K562 (cell line): ENCODE measurements at regions not wholly inside any gene's neighbourhood (a gene's known extent, or its start where the extent isn't known, plus 50 kb on each side); places are given as distances from the start of the nearest gene placed in this dataset.

ENCODE experiments used
- ATAC-seq: fragments of 200-7000 bp; cut with Tn5 transposase; 3 replicates; pipeline ENCODE4 v1.9.1; 2020; ENCODE audit warnings: moderate library complexity
- BruUV-seq: library from RNA; stranded (reverse); fragments of 400-500 nt; replicated peaks from 2 replicates; lab custom pipeline; 2021; lab: Mats Ljungman, UMichigan
- CTCF ChIA-PET: fragments of 300-600 bp; formaldehyde crosslinking; extraction: SDS; loops from one replicate; lab custom pipeline; 2021; ENCODE audit warnings: low intra/inter-chr PET ratio; lab: Yijun Ruan, JAX
- POLR2A ChIA-PET: fragments of 300-600, 350-650 bp; sonication (Branson Sonifier 250); formaldehyde crosslinking; extraction: SDS; loops from one replicate; lab custom pipeline; 2021; ENCODE audit warnings: antibody characterized with exemption, inconsistent platforms; lab: Yijun Ruan, JAX
- DNase-seq, 4 experiments: peaks; one replicate each; pipeline versions ENCODE4 v3.0.0 to v3.0.0-alpha.2; 2011 to 2018; ENCODE audit warnings: low spot score in 3 of 4, mixed read lengths in 3 of 4; ENCODE audit errors: extremely low read depth in 1 of 4
- FAIRE-seq: peaks from 2 replicates; lab custom pipeline; 2011; peaks lifted over from hg19 to GRCh38; lab: Jason Lieb, UNC
- H2AFZ ChIP-seq: 2 replicates; pipeline ENCODE4 v1.6.0; 2011; ENCODE audit warnings: low read depth, low read length, control low read depth, inconsistent platforms
- H3K27ac ChIP-seq: fragments of 200-600 bp; 3 replicates; pipeline ENCODE4 v1.8.0; 2011; ENCODE audit warnings: low read depth, mild to moderate bottlenecking, control low read depth, inconsistent platforms, low read length, moderate library complexity, mixed read lengths; ENCODE audit errors: extremely low read depth
- H3K27me3 ChIP-seq, 2 experiments: fragments of 300-600 bp in 1 of 2; 2 replicates in 1 of 2; 3 replicates in 1 of 2; pipeline versions ENCODE4 v1.6.0 to v1.8.0; 2011; ENCODE audit warnings: inconsistent platforms in 2 of 2, low read length in 2 of 2, mild to moderate bottlenecking in 1 of 2, mixed read lengths in 1 of 2, moderate library complexity in 1 of 2; ENCODE audit not compliant: control insufficient read depth in 2 of 2, insufficient read depth in 2 of 2
- H3K36me3 ChIP-seq: fragments of 300-600 bp; 3 replicates; pipeline ENCODE4 v1.8.0; 2011; ENCODE audit warnings: mild to moderate bottlenecking, low read length, inconsistent platforms; ENCODE audit not compliant: control insufficient read depth, insufficient read depth
- H3K4me1 ChIP-seq, 2 experiments: fragments of 200-600 bp in 1 of 2; replicated peaks in 1 of 2; 2 replicates in 1 of 2; 3 replicates in 1 of 2; pipeline versions ENCODE4 v1.5.1 to v1.8.0; 2011; ENCODE audit warnings: inconsistent platforms in 2 of 2, low read length in 2 of 2, mild to moderate bottlenecking in 1 of 2, mixed read lengths in 1 of 2, moderate library complexity in 1 of 2; ENCODE audit not compliant: control insufficient read depth in 2 of 2, insufficient read depth in 2 of 2
- H3K4me2 ChIP-seq: 2 replicates; pipeline ENCODE4 v1.6.1; 2011; ENCODE audit warnings: low read length, control low read depth, inconsistent platforms, mixed read lengths; ENCODE audit not compliant: insufficient read depth
- H3K4me3 ChIP-seq: fragments of 200-600 bp; sonication (generic), shearing (Covaris generic); 2 replicates; pipeline ENCODE4 v1.5.1; 2016; ENCODE audit warnings: control low read depth, inconsistent platforms
- H3K79me2 ChIP-seq: fragments of 200-600 bp; 3 replicates; pipeline ENCODE4 v1.8.0; 2011; ENCODE audit warnings: low read length, inconsistent platforms; ENCODE audit not compliant: control insufficient read depth, insufficient read depth
- H3K9ac ChIP-seq, 2 experiments: 2 replicates each; pipeline versions ENCODE4 v1.6.0 to v1.6.1; 2011; ENCODE audit warnings: low read depth in 2 of 2, low read length in 2 of 2, control low read depth in 1 of 2, inconsistent platforms in 1 of 2, mild to moderate bottlenecking in 1 of 2, mixed read lengths in 1 of 2; ENCODE audit not compliant: insufficient read depth in 1 of 2
- H3K9me1 ChIP-seq: one replicate; pipeline ENCODE4 v1.6.0; 2011; ENCODE audit warnings: inconsistent platforms, mild to moderate bottlenecking, low read length, moderate library complexity; ENCODE audit not compliant: control insufficient read depth, insufficient read depth
- H3K9me3 ChIP-seq: replicated peaks from 2 replicates; pipeline ENCODE4 v1.5.1; 2011; ENCODE audit warnings: low read depth, low read length, inconsistent platforms; ENCODE audit not compliant: control insufficient read depth, insufficient read depth
- H4K20me1 ChIP-seq: replicated peaks from 2 replicates; pipeline ENCODE4 v1.6.1; 2011; ENCODE audit warnings: low read length, inconsistent platforms, mixed read lengths; ENCODE audit not compliant: control insufficient read depth, insufficient read depth
- BRD4 ChIP-seq: fragments of 200-600 bp; sonication (generic); IDR thresholded peaks from 2 replicates; pipeline ENCODE4 v1.6.1; 2017; ENCODE audit warnings: inconsistent platforms
- GATAD2A ChIP-seq: fragments of 450-650 bp; IDR thresholded peaks from 2 replicates; pipeline ENCODE4 v1.6.1; 2017
- GATAD2B ChIP-seq: fragments of 450-650 bp; IDR thresholded peaks from 2 replicates; pipeline ENCODE4 v1.6.1; 2017; ENCODE audit warnings: mild to moderate bottlenecking, borderline replicate concordance
- MAFF ChIP-seq: IDR thresholded peaks from 2 replicates; pipeline ENCODE4 v1.6.1; 2012; ENCODE audit warnings: low read length, improper control_type of control experiment
- NCOA6 ChIP-seq: fragments of 450-650 bp; IDR thresholded peaks from 2 replicates; pipeline ENCODE4 v1.6.1; 2017; ENCODE audit warnings: mild to moderate bottlenecking
- NFIC ChIP-seq: fragments of 450-650 bp; IDR thresholded peaks from 2 replicates; pipeline ENCODE4 v1.6.1; 2017; ENCODE audit warnings: mild to moderate bottlenecking, inconsistent platforms
- RAD51 ChIP-seq: fragments of 450-650 bp; IDR thresholded peaks from 2 replicates; pipeline ENCODE4 v1.7.1; 2016; ENCODE audit warnings: low read depth, mild to moderate bottlenecking, borderline replicate concordance
- SMAD2 ChIP-seq: fragments of 150-350 bp; IDR thresholded peaks from 2 replicates; pipeline ENCODE4 v1.6.1; 2014; ENCODE audit warnings: low read depth, mild to moderate bottlenecking, low read length
- SMARCE1 ChIP-seq: fragments of 450-650 bp; IDR thresholded peaks from 2 replicates; pipeline ENCODE4 v1.7.1; 2016; ENCODE audit warnings: mild to moderate bottlenecking
- SRSF7 ChIP-seq: fragments of 200-400 bp; formaldehyde crosslinking; optimal IDR thresholded peaks from 2 replicates; pipeline ENCODE3; 2017; ENCODE audit warnings: mild to moderate bottlenecking, low read depth, low read length
- TAF1 ChIP-seq: IDR thresholded peaks from 2 replicates; pipeline ENCODE4 v1.6.1; 2011; ENCODE audit warnings: mild to moderate bottlenecking, low read length, moderate library complexity; ENCODE audit not compliant: insufficient read depth, control insufficient read depth, severe bottlenecking; ENCODE audit errors: extremely low read depth
- ZNF174 ChIP-seq: fragments of 250-450 bp; sonication (Bioruptor Pico); IDR thresholded peaks from 2 replicates; pipeline ENCODE4 v1.4.0; 2020; ENCODE audit warnings: mild to moderate bottlenecking
- ZNF175 ChIP-seq: fragments of 200-800 bp; sonication (Bioruptor generic); IDR thresholded peaks from 2 replicates; pipeline ENCODE4 v1.6.1; 2016; ENCODE audit warnings: low read depth, mild to moderate bottlenecking, missing genetic modification characterization, missing compliant biosample characterization
- ZNF668 ChIP-seq: fragments of 250-450 bp; sonication (Bioruptor Pico); IDR thresholded peaks from 2 replicates; pipeline ENCODE4 v1.8.0; 2022; ENCODE audit warnings: mild to moderate bottlenecking, inconsistent platforms
- WGBS: fragments of 100-300 bp; shearing (Covaris generic); methylation state at CpG from one replicate; pipeline ENCODE4 v1.1.6; 2016; ENCODE audit warnings: low coverage, mixed read lengths; ENCODE audit not compliant: insufficient coverage; ENCODE audit errors: missing lambda C conversion rate; 5-methylcytosine and 5-hydroxymethylcytosine counted together
- in situ Hi-C: fragments of 300-500 bp; cut with MboI; formaldehyde crosslinking; loops from 4 replicates; pipeline ENCODE4 v1.15.0; 2018; ENCODE audit warnings: inconsistent platforms, mixed read lengths
- intact Hi-C: fragments of 100-400 bp; cut with micrococcal nuclease; formaldehyde crosslinking; loops from 2 replicates; pipeline ENCODE4 v1.14.2; 2022
- TF ChIP-seq, protein P1 (sequence below): fragments of 250-450 bp; sonication (Bioruptor Pico); IDR thresholded peaks from 2 replicates; pipeline ENCODE4 v1.5.0; 2021
- TF ChIP-seq, protein P2 (sequence below): fragments of 450-650 bp; IDR thresholded peaks from 2 replicates; pipeline ENCODE4 v1.6.1; 2016; ENCODE audit warnings: borderline replicate concordance

DNA sequence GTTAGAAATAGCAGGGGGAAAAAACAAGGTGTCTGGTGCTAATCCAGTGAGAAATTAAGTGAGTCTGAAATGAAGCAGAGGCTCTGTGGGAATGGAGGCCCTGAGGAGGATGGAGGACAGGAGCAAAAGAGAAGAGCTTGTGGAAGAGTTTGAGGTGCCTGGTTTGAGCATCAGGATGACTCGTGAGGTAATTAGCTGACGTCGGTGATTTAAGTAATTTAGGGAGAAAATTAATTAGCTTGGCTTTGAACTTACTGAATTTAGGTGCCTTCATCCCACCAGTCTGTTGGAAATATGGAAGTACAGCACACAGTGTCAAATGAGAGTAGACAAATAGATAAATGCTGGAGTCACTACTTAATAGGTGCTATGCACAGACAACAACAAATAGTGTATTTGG lies 103.0 kb upstream of the CDH6 start:
- Histone ChIP-seq H3K9ac (no peak overlapping the region), H3K4me3 (no peak overlapping the region), H3K36me3 (no peaks in the 10 kb centered on the region), H3K4me1 (no peaks in the 10 kb centered on the region), H2AFZ (no peak overlapping the region), H3K9me3 (peaks cover 3% of the 10 kb centered on the region), H3K27me3 (no peaks in the 10 kb centered on the region), H3K9me1 (no peaks in the 10 kb centered on the region), H4K20me1 (no peaks in the 10 kb centered on the region), H3K4me2 (no peak overlapping the region), H3K79me2 (no peaks in the 10 kb centered on the region), H3K27ac (no peak overlapping the region)
- no peak for ATAC-seq
- WGBS, result 0% methylated on average over 3 of the region's 3 CpGs
- intact Hi-C loops (no loop called here), in situ Hi-C loops (no loop called here)
- FAIRE-seq, result no peak
- BruUV-seq, result no TSS peak
- POLR2A ChIA-PET, result no interaction called here
- no peak for DNase-seq
- CTCF ChIA-PET, result no interaction called here
- no peak for TF ChIP-seq ZNF668
- TF ChIP-seq NCOA6, result no peak
- TF ChIP-seq, protein P1, sequence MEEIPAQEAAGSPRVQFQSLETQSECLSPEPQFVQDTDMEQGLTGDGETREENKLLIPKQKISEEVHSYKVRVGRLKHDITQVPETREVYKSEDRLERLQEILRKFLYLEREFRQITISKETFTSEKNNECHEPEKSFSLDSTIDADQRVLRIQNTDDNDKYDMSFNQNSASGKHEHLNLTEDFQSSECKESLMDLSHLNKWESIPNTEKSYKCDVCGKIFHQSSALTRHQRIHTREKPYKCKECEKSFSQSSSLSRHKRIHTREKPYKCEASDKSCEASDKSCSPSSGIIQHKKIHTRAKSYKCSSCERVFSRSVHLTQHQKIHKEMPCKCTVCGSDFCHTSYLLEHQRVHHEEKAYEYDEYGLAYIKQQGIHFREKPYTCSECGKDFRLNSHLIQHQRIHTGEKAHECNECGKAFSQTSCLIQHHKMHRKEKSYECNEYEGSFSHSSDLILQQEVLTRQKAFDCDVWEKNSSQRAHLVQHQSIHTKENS (CRISPR knock-in tag), result no peak
- no peak for TF ChIP-seq GATAD2B
- no peak for TF ChIP-seq ZNF175
- no peak for TF ChIP-seq GATAD2A
- no peak for TF ChIP-seq MAFF
- no peak for TF ChIP-seq ZNF174 (CRISPR knock-in tag)
- TF ChIP-seq RAD51, result no peak
- TF ChIP-seq SMARCE1, result no peak
- no peak for TF ChIP-seq SMAD2
- no peak for TF ChIP-seq TAF1
- no peak for TF ChIP-seq SRSF7
- TF ChIP-seq NFIC, result no peak
- TF ChIP-seq, protein P2, sequence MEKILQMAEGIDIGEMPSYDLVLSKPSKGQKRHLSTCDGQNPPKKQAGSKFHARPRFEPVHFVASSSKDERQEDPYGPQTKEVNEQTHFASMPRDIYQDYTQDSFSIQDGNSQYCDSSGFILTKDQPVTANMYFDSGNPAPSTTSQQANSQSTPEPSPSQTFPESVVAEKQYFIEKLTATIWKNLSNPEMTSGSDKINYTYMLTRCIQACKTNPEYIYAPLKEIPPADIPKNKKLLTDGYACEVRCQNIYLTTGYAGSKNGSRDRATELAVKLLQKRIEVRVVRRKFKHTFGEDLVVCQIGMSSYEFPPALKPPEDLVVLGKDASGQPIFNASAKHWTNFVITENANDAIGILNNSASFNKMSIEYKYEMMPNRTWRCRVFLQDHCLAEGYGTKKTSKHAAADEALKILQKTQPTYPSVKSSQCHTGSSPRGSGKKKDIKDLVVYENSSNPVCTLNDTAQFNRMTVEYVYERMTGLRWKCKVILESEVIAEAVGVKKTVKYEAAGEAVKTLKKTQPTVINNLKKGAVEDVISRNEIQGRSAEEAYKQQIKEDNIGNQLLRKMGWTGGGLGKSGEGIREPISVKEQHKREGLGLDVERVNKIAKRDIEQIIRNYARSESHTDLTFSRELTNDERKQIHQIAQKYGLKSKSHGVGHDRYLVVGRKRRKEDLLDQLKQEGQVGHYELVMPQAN, result no peak
- TF ChIP-seq BRD4, result no peak
- TF ChIP-seq, all 486 proteins: peak for 0
